ENCODE measurements at regions not wholly inside any gene's neighbourhood (a gene's known extent, or its start where the extent isn't known, plus 50 kb on each side); places are given as distances from the start of the nearest gene placed in this dataset.

GRCh38 chr10:81725851-81726250 lies 149.1 kb upstream of the NRG3 start:
- no peaks in the 10 kb centered on the region for H3K27me3 ChIP-seq (ENCODE audit: control insufficient read depth in 1 of 2, insufficient read depth in 2 of 2, low read length in 2 of 2)
- in situ Hi-C loops (cut with HindIII; ENCODE audit: extremely low pct_ligation_motif_present, low pct_unique_long_range_greater_than_20kb), result no loop called here
- H3K27ac ChIP-seq (ENCODE audit: extremely low read length, insufficient read depth, low read length), result no peak overlapping the region
- ChIA-PET CTCF (ENCODE audit: low intra/inter-chr PET ratio, low total read pairs) (no interaction called here), POLR2A (no interaction called here)
- peaks cover 80% of the 10 kb centered on the region for H3K9me3 ChIP-seq (ENCODE audit: low read length)
- ATAC-seq (no peak), DNase-seq (ENCODE audit: low spot score) (no peak), FAIRE-seq (no peak)
- WGBS (ENCODE audit: low lambda C conversion rate), result 0% methylated on average over 1 of the region's 1 CpG
- H3K4me3 ChIP-seq (replicated peaks in 1 of 3; ENCODE audit: insufficient read depth in 1 of 3, low read depth in 2 of 3, low read length in 3 of 3), result no peak overlapping the region
- H3K79me2 ChIP-seq (ENCODE audit: insufficient read depth, low read length), result no peaks in the 10 kb centered on the region
- BruUV-seq (replicated peaks), result no TSS peak
- H3K4me2 ChIP-seq (ENCODE audit: low read depth, low read length), result no peak overlapping the region
- H2AFZ ChIP-seq (ENCODE audit: low read length), result no peak overlapping the region
- no peaks in the 10 kb centered on the region for H4K20me1 ChIP-seq (ENCODE audit: insufficient read depth, low read length)
- TF ChIP-seq, protein P1, sequence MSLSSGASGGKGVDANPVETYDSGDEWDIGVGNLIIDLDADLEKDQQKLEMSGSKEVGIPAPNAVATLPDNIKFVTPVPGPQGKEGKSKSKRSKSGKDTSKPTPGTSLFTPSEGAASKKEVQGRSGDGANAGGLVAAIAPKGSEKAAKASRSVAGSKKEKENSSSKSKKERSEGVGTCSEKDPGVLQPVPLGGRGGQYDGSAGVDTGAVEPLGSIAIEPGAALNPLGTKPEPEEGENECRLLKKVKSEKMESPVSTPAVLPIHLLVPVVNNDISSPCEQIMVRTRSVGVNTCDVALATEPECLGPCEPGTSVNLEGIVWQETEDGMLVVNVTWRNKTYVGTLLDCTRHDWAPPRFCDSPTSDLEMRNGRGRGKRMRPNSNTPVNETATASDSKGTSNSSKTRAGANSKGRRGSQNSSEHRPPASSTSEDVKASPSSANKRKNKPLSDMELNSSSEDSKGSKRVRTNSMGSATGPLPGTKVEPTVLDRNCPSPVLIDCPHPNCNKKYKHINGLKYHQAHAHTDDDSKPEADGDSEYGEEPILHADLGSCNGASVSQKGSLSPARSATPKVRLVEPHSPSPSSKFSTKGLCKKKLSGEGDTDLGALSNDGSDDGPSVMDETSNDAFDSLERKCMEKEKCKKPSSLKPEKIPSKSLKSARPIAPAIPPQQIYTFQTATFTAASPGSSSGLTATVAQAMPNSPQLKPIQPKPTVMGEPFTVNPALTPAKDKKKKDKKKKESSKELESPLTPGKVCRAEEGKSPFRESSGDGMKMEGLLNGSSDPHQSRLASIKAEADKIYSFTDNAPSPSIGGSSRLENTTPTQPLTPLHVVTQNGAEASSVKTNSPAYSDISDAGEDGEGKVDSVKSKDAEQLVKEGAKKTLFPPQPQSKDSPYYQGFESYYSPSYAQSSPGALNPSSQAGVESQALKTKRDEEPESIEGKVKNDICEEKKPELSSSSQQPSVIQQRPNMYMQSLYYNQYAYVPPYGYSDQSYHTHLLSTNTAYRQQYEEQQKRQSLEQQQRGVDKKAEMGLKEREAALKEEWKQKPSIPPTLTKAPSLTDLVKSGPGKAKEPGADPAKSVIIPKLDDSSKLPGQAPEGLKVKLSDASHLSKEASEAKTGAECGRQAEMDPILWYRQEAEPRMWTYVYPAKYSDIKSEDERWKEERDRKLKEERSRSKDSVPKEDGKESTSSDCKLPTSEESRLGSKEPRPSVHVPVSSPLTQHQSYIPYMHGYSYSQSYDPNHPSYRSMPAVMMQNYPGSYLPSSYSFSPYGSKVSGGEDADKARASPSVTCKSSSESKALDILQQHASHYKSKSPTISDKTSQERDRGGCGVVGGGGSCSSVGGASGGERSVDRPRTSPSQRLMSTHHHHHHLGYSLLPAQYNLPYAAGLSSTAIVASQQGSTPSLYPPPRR (CRISPR knock-in tag; IDR thresholded peaks at IDR 0.05; ENCODE audit: borderline replicate concordance), result no peak
- TF ChIP-seq, protein P2, sequence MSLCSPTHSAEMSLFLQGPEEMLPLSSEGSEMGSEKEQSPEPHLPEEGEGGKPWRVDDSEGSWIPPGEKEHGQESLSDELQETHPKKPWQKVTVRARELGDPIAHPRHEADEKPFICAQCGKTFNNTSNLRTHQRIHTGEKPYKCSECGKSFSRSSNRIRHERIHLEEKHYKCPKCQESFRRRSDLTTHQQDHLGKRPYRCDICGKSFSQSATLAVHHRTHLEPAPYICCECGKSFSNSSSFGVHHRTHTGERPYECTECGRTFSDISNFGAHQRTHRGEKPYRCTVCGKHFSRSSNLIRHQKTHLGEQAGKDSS (CRISPR knock-in tag; IDR thresholded peaks at IDR 0.05; ENCODE audit: borderline replicate concordance, low read depth), result no peak
- TF ChIP-seq ZNF703 (CRISPR knock-in tag; IDR thresholded peaks at IDR 0.05; ENCODE audit: borderline replicate concordance), result no peak
- TF ChIP-seq ZNF260 (CRISPR knock-in tag; IDR thresholded peaks at IDR 0.05; ENCODE audit: borderline replicate concordance, low read depth), result no peak
- no peak overlapping the region for H3K9ac ChIP-seq (ENCODE audit: insufficient read depth, low read depth, low read length)
- no peaks in the 10 kb centered on the region for H3K4me1 ChIP-seq (ENCODE audit: insufficient read depth, low read length)
- intact Hi-C loops (cut with micrococcal nuclease; ENCODE audit: unreplicated experiment), result no loop called here
- H3K36me3 ChIP-seq (replicated peaks in 1 of 2; ENCODE audit: control insufficient read depth in 1 of 2, insufficient read depth in 2 of 2, low read length in 2 of 2), result no peaks in the 10 kb centered on the region

Data from HepG2 (cell line).